B cell (primary cell): ENCODE measurements at regions not wholly inside any gene's neighbourhood (a gene's known extent, or its start where the extent isn't known, plus 50 kb on each side); places are given as distances from the start of the nearest gene placed in this dataset.
"Not testable (repeated sequence)": the region's sequence is repeated elsewhere in the genome, so short reads cannot be mapped to it uniquely, and the experiment has no call there.

ENCODE experiments used
- EZH2 ChIP-seq: IDR thresholded peaks from 2 replicates; pipeline ENCODE4 v1.6.1; 2012; ENCODE audit warnings: borderline replicate concordance, low read depth, mild to moderate bottlenecking, moderate library complexity, low read length; ENCODE audit not compliant: insufficient read depth, poor library complexity, severe bottlenecking
- TF ChIP-seq, protein P1 (sequence below): fragments of 200-600 bp; IDR thresholded peaks from one replicate; pipeline ENCODE4 v1.8.0; 2022; ENCODE audit warnings: antibody characterized with exemption, mild to moderate bottlenecking

GRCh38 chr7:76709703-76710102 lies 82.6 kb upstream of the POMZP3 start:
- TF ChIP-seq, protein P1, sequence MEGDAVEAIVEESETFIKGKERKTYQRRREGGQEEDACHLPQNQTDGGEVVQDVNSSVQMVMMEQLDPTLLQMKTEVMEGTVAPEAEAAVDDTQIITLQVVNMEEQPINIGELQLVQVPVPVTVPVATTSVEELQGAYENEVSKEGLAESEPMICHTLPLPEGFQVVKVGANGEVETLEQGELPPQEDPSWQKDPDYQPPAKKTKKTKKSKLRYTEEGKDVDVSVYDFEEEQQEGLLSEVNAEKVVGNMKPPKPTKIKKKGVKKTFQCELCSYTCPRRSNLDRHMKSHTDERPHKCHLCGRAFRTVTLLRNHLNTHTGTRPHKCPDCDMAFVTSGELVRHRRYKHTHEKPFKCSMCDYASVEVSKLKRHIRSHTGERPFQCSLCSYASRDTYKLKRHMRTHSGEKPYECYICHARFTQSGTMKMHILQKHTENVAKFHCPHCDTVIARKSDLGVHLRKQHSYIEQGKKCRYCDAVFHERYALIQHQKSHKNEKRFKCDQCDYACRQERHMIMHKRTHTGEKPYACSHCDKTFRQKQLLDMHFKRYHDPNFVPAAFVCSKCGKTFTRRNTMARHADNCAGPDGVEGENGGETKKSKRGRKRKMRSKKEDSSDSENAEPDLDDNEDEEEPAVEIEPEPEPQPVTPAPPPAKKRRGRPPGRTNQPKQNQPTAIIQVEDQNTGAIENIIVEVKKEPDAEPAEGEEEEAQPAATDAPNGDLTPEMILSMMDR, result not testable (repeated sequence)
- TF ChIP-seq EZH2, result not testable (repeated sequence)
